Heart right ventricle (tissue), 16 donors: ENCODE measurements at regions not wholly inside any gene's neighbourhood (a gene's known extent, or its start where the extent isn't known, plus 50 kb on each side); places are given as distances from the start of the nearest gene placed in this dataset.

Experiments
- ATAC-seq, 8 donors: fragments of 200-7000 bp; cut with Tn5 transposase; one replicate each; pipeline ENCODE4 v1.9.1; 2020; ENCODE audit warnings: mild to moderate bottlenecking in 8 of 8, moderate library complexity in 8 of 8, moderate number of reproducible peaks in 1 of 8
- DNase-seq, 2 donors: peaks; one replicate each; pipeline ENCODE4 v3.0.0-alpha.2; 2020
- H3K27ac ChIP-seq, 10 donors: fragments of 200-600 bp; sonication (generic) in 2 of 10; one replicate each; pipeline versions ENCODE4 v1.5.0 to v1.8.0; 2020 to 2022; ENCODE audit warnings: mild to moderate bottlenecking in 3 of 10
- H3K27me3 ChIP-seq, 7 donors: fragments of 200-600 bp; one replicate each; pipeline ENCODE4 v1.8.0; 2021 to 2022; ENCODE audit warnings: mild to moderate bottlenecking in 2 of 7
- H3K36me3 ChIP-seq, 9 donors: fragments of 200-600 bp; sonication (generic) in 1 of 9; one replicate each; pipeline versions ENCODE4 v1.5.0 to v1.8.0; 2020 to 2022; ENCODE audit warnings: mild to moderate bottlenecking in 2 of 9
- H3K4me1 ChIP-seq, 9 donors: fragments of 200-600 bp; sonication (generic) in 1 of 9; one replicate each; pipeline versions ENCODE4 v1.5.0 to v1.8.0; 2020 to 2022; ENCODE audit warnings: mild to moderate bottlenecking in 4 of 9
- H3K4me3 ChIP-seq, 10 donors: fragments of 200-600 bp; sonication (generic) in 2 of 10; one replicate each; pipeline versions ENCODE4 v1.5.0 to v1.8.0; 2020 to 2022; ENCODE audit warnings: mild to moderate bottlenecking in 7 of 10, moderate library complexity in 2 of 10
- H3K9me3 ChIP-seq, 11 donors: fragments of 200-600 bp in 10 of 11; sonication (generic) in 2 of 11; one replicate each; pipeline versions ENCODE4 v1.5.0 to v1.8.0; 2013 to 2022; ENCODE audit warnings: mild to moderate bottlenecking in 2 of 11, control low read depth in 1 of 11, moderate library complexity in 1 of 11
- WGBS, 2 donors: extraction: QIAGEN DNeasy Blood & Tissue Kit; methylation state at CpG; one replicate each; pipeline ENCODE4 v1.1.7; 2013; ENCODE audit warnings: inconsistent platforms in 1 of 2; 5-methylcytosine and 5-hydroxymethylcytosine counted together
- intact Hi-C, 10 donors: fragments of 100-400 bp; cut with DNase I; formaldehyde crosslinking; loops; one replicate each; pipeline versions ENCODE4 v1.11.1 to v1.14.2; 2022
- TF ChIP-seq, protein P1 (sequence below), 9 donors: fragments of 200-600 bp; sonication (generic) in 2 of 9; IDR thresholded peaks; one replicate each; pipeline versions ENCODE4 v1.5.0 to v1.8.0; 2021 to 2022; ENCODE audit warnings: antibody characterized with exemption in 9 of 9, mild to moderate bottlenecking in 5 of 9, moderate library complexity in 1 of 9
- donor health status: Arrhythmogenic right ventricular cardiomyopathy.
- donor health status: ischemic (EF 13 %, LVEDD 7.1; RV severe dilation, severe dysfunction).
- donor health status: healthy with polysubstance abuse.
- donor health status: DM: no; HTN: yes; CAD: no.
- donor health status: DM: no; HTN: no; CAD: no.
- donor health status: ischemic (EF 25% LVEDD 6.9; RV normal size, moderate dysfunction).
- donor health status: ischemic (EF 25% LVEDD 5.7; RV mildly dilated, moderate dysfunction).
- donor health status: healthy.
- donor health status: DM: yes; HTN: yes; CAD: no.
- donor health status: Ischemic cardiomyopathy.
- donor health status: ischemic (EF 35%, LVEDD 5.7; RV mildly dilated, moderate dysfunction).
- donor health status: nonischemic (EF 11% LVEDD 7.7; RV severe dilation, severe dysfunction).
- donor health status: DM: yes; HTN: yes; CAD: no.
- donor health status: PGD.
- donor health status: ischemic (EF 29% LVEDD 5.4; RV normal size, mild dysfunction).
- donor health status: nonischemic (EF 23%, LVEDD 6.1; RV moderate dilation, normal function).

- intact Hi-C loops: no loop called here
- Histone ChIP-seq H3K36me3 (no peaks in the 10 kb centered on the region), H3K4me3 (no peak overlapping the region), H3K9me3 (no peaks in the 10 kb centered on the region), H3K27me3 (no peaks in the 10 kb centered on the region), H3K27ac (no peak overlapping the region), H3K4me1 (no peaks in the 10 kb centered on the region)
- DNase-seq: no peak
- TF ChIP-seq, protein P1, sequence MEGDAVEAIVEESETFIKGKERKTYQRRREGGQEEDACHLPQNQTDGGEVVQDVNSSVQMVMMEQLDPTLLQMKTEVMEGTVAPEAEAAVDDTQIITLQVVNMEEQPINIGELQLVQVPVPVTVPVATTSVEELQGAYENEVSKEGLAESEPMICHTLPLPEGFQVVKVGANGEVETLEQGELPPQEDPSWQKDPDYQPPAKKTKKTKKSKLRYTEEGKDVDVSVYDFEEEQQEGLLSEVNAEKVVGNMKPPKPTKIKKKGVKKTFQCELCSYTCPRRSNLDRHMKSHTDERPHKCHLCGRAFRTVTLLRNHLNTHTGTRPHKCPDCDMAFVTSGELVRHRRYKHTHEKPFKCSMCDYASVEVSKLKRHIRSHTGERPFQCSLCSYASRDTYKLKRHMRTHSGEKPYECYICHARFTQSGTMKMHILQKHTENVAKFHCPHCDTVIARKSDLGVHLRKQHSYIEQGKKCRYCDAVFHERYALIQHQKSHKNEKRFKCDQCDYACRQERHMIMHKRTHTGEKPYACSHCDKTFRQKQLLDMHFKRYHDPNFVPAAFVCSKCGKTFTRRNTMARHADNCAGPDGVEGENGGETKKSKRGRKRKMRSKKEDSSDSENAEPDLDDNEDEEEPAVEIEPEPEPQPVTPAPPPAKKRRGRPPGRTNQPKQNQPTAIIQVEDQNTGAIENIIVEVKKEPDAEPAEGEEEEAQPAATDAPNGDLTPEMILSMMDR (IDR thresholded peaks at IDR 0.05): no peak
- ATAC-seq: no peak
- 70 to 72% methylated on average over 4 of the region's 4 CpGs for WGBS, 2 donors
Measured at GRCh38 chr10:105857268-105858264, 1216.5 kb downstream of the SORCS3 start.

- WGBS, 2 donors: 74 to 85% methylated on average over 2 of the region's 2 CpGs
- Histone ChIP-seq H3K36me3 (no peaks in the 10 kb centered on the region), H3K27ac (no peak overlapping the region), H3K27me3 (no peaks in the 10 kb centered on the region), H3K4me1 (no peaks in the 10 kb centered on the region), H3K4me3 (no peak overlapping the region), H3K9me3 (peaks cover 0 to 4% (median 0%) of the 10 kb centered on the region in 11 donors)
- no peak for DNase-seq
- TF ChIP-seq, protein P1 (IDR thresholded peaks at IDR 0.05): no peak
- ATAC-seq: no peak
- intact Hi-C loops: no loop called here
Measured at GRCh38 chr10:105855791-105856190, 1214.7 kb downstream of the SORCS3 start.

- ATAC-seq: no peak
- Histone ChIP-seq H3K9me3 (no peaks in the 10 kb centered on the region), H3K4me1 (no peaks in the 10 kb centered on the region), H3K4me3 (no peak overlapping the region), H3K36me3 (no peaks in the 10 kb centered on the region), H3K27me3 (no peaks in the 10 kb centered on the region), H3K27ac (no peak overlapping the region)
- intact Hi-C loops: no loop called here
- 84 to 85% methylated on average over 12 of the region's 12 CpGs for whole genome bisulfite sequencing, 2 donors
- no peak for DNase-seq
- TF ChIP-seq, protein P1 (IDR thresholded peaks at IDR 0.05): no peak
Measured at GRCh38 chr10:105844676-105845570, 1203.8 kb downstream of the SORCS3 start.

DNA sequence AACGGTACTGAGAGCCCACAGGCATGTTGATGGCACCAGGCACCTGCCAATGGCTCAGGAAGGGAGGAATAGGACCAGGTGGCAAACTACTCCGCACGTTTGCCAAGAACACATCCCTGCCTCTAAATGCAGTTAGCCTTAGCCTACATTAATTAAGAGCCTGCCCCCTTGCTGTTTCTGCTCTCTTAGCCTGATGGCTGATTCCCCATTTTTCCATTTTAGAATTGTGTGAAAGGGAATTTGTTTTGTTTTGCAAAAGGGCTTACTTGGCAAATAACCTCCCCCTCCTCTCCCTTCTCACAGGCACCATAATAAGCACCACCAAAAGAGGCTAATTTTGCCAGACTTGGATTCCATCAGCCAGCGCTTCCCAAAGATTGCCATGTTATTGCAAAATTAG lies 1203.2 kb downstream of the SORCS3 start:
- Histone ChIP-seq H3K27me3 (no peaks in the 10 kb centered on the region), H3K9me3 (no peaks in the 10 kb centered on the region), H3K36me3 (no peaks in the 10 kb centered on the region), H3K27ac (no peak overlapping the region), H3K4me3 (no peak overlapping the region), H3K4me1 (no peaks in the 10 kb centered on the region)
- intact Hi-C loops: no loop called here
- TF ChIP-seq, protein P1 (IDR thresholded peaks at IDR 0.05): no peak
- WGBS, 2 donors: 55 to 62% methylated on average over 4 of the region's 4 CpGs
- DNase-seq (no peak), ATAC-seq (no peak)
